ENCODE measurements at regions not wholly inside any gene's neighbourhood (a gene's known extent, or its start where the extent isn't known, plus 50 kb on each side); places are given as distances from the start of the nearest gene placed in this dataset.

DNA sequence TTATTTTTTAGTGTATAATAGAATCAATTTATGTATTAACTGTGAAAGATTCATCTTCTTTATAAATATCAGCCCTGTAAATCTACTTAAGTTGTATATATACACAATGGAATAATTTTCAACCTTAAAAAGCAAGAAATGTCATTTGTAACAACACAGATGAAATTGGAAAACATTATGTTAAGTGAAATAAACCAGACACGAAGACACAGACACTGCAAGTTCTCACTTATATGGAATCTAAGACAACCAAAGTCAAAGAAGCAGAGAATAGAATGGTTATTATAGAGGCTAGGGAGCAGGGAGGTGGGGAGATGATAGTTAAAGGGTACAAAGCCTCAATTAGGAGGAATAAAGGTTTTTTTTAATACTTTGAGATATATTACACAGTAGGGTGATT, 1404.4 kb downstream of the HACE1 start:
- Histone ChIP-seq H3K27ac (ENCODE audit: low read length) (no peak overlapping the region), H3K36me3 (replicated peaks; ENCODE audit: low read depth, low read length) (no peaks in the 10 kb centered on the region), H3K79me2 (ENCODE audit: low read length) (no peaks in the 10 kb centered on the region), H3K9ac (ENCODE audit: low read length) (no peak overlapping the region), H3K9me3 (ENCODE audit: insufficient read depth, low read length) (no peaks in the 10 kb centered on the region), H3K4me3 (ENCODE audit: low read length) (no peak overlapping the region), H4K20me1 (ENCODE audit: insufficient read depth, low read length) (no peaks in the 10 kb centered on the region), H3K4me2 (ENCODE audit: low read length) (no peak overlapping the region), H3K4me1 (ENCODE audit: low read length) (no peaks in the 10 kb centered on the region), H2AFZ (ENCODE audit: low read depth, low read length) (no peak overlapping the region), H3K27me3 (ENCODE audit: low read depth, low read length) (no peaks in the 10 kb centered on the region)
- no peak for TF ChIP-seq EZH2phosphoT487 (IDR thresholded peaks at IDR 0.05; ENCODE audit: low read depth)
- TF ChIP-seq, protein P1, sequence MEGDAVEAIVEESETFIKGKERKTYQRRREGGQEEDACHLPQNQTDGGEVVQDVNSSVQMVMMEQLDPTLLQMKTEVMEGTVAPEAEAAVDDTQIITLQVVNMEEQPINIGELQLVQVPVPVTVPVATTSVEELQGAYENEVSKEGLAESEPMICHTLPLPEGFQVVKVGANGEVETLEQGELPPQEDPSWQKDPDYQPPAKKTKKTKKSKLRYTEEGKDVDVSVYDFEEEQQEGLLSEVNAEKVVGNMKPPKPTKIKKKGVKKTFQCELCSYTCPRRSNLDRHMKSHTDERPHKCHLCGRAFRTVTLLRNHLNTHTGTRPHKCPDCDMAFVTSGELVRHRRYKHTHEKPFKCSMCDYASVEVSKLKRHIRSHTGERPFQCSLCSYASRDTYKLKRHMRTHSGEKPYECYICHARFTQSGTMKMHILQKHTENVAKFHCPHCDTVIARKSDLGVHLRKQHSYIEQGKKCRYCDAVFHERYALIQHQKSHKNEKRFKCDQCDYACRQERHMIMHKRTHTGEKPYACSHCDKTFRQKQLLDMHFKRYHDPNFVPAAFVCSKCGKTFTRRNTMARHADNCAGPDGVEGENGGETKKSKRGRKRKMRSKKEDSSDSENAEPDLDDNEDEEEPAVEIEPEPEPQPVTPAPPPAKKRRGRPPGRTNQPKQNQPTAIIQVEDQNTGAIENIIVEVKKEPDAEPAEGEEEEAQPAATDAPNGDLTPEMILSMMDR (IDR thresholded peaks at IDR 0.05; ENCODE audit: low read depth, low read length) = no peak

- Histone ChIP-seq H3K4me1 (ENCODE audit: low read length) (no peaks in the 10 kb centered on the region), H2AFZ (ENCODE audit: low read depth, low read length) (no peak overlapping the region), H3K9me3 (ENCODE audit: insufficient read depth, low read length) (no peaks in the 10 kb centered on the region), H3K27ac (ENCODE audit: low read length) (no peak overlapping the region), H3K4me2 (ENCODE audit: low read length) (no peak overlapping the region), H3K79me2 (ENCODE audit: low read length) (no peaks in the 10 kb centered on the region), H3K36me3 (replicated peaks; ENCODE audit: low read depth, low read length) (no peaks in the 10 kb centered on the region), H3K9ac (ENCODE audit: low read length) (no peak overlapping the region), H4K20me1 (ENCODE audit: insufficient read depth, low read length) (no peaks in the 10 kb centered on the region), H3K4me3 (ENCODE audit: low read length) (no peak overlapping the region), H3K27me3 (ENCODE audit: low read depth, low read length) (no peaks in the 10 kb centered on the region)
- TF ChIP-seq, protein P1 (IDR thresholded peaks at IDR 0.05; ENCODE audit: low read depth, low read length) = no peak
- TF ChIP-seq EZH2phosphoT487 (IDR thresholded peaks at IDR 0.05; ENCODE audit: low read depth) = no peak
Observed at GRCh38 chr6:103409475-103409874, 1450.2 kb downstream of the HACE1 start.

DNA sequence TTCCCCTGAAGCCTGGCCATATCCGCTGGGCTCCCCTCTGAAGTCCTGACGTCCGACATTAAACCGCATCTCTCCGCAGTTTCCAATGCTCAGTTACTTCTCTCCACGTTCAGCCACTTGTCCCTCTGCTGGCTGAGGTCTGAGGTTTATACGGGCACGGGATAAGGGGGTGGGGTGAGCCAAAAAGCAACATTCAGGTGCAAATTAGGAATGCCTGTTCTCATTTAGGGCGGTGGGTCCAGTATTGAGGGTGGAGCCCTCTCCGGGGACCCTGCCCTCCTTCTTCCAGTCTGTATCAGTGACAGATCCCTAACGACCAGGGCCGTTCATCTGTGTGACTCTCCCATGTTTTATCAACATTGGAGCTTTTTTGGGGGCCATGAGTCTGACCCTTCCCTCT, 1454.4 kb downstream of the HACE1 start:
- TF ChIP-seq, protein P1 (IDR thresholded peaks at IDR 0.05; ENCODE audit: low read depth, low read length) = no peak
- H3K27ac ChIP-seq (ENCODE audit: low read length) = no peak overlapping the region
- no peak overlapping the region for H3K4me3 ChIP-seq (ENCODE audit: low read length)
- H3K79me2 ChIP-seq (ENCODE audit: low read length) = no peaks in the 10 kb centered on the region
- no peaks in the 10 kb centered on the region for H3K4me1 ChIP-seq (ENCODE audit: low read length)
- no peaks in the 10 kb centered on the region for H3K36me3 ChIP-seq (replicated peaks; ENCODE audit: low read depth, low read length)
- H3K27me3 ChIP-seq (ENCODE audit: low read depth, low read length) = no peaks in the 10 kb centered on the region
- no peaks in the 10 kb centered on the region for H3K9me3 ChIP-seq (ENCODE audit: insufficient read depth, low read length)
- H2AFZ ChIP-seq (ENCODE audit: low read depth, low read length) = no peak overlapping the region
- H3K9ac ChIP-seq (ENCODE audit: low read length) = no peak overlapping the region
- H3K4me2 ChIP-seq (ENCODE audit: low read length) = no peak overlapping the region
- H4K20me1 ChIP-seq (ENCODE audit: insufficient read depth, low read length) = no peaks in the 10 kb centered on the region

GRCh38 chr6:103404799-103405198, 1454.9 kb downstream of the HACE1 start:
- no peaks in the 10 kb centered on the region for H3K9me3 ChIP-seq (ENCODE audit: insufficient read depth, low read length)
- H3K4me1 ChIP-seq (ENCODE audit: low read length) = no peaks in the 10 kb centered on the region
- no peak overlapping the region for H3K9ac ChIP-seq (ENCODE audit: low read length)
- no peak for TF ChIP-seq EZH2phosphoT487 (IDR thresholded peaks at IDR 0.05; ENCODE audit: low read depth)
- TF ChIP-seq, protein P1 (IDR thresholded peaks at IDR 0.05; ENCODE audit: low read depth, low read length) = no peak
- H3K27ac ChIP-seq (ENCODE audit: low read length) = no peak overlapping the region
- no peak overlapping the region for H3K4me3 ChIP-seq (ENCODE audit: low read length)
- no peaks in the 10 kb centered on the region for H4K20me1 ChIP-seq (ENCODE audit: insufficient read depth, low read length)
- no peaks in the 10 kb centered on the region for H3K27me3 ChIP-seq (ENCODE audit: low read depth, low read length)
- no peaks in the 10 kb centered on the region for H3K79me2 ChIP-seq (ENCODE audit: low read length)
- no peak overlapping the region for H2AFZ ChIP-seq (ENCODE audit: low read depth, low read length)
- H3K36me3 ChIP-seq (replicated peaks; ENCODE audit: low read depth, low read length) = no peaks in the 10 kb centered on the region
- H3K4me2 ChIP-seq (ENCODE audit: low read length) = no peak overlapping the region
